GM12873 (cell line): ENCODE measurements at regions not wholly inside any gene's neighbourhood (a gene's known extent, or its start where the extent isn't known, plus 50 kb on each side); places are given as distances from the start of the nearest gene placed in this dataset.

Experiments used
- CTCF ChIP-seq: IDR thresholded peaks from 2 replicates; pipeline ENCODE4 v1.5.1; 2012; ENCODE audit warnings: low read depth, mild to moderate bottlenecking, moderate library complexity, low read length, control low read depth; ENCODE audit not compliant: insufficient read depth; ENCODE audit errors: missing control alignments

GRCh38 chr13:106986033-106986484 is 418.1 kb upstream of the ARGLU1 start:
- TF ChIP-seq CTCF = no peak

- no peak for TF ChIP-seq CTCF
Measured at GRCh38 chr13:106985481-106985880, 417.5 kb upstream of the ARGLU1 start.

- no peak for TF ChIP-seq CTCF
Measured at GRCh38 chr13:106981051-106981450, 413.1 kb upstream of the ARGLU1 start.

- TF ChIP-seq CTCF = no peak
Measured at GRCh38 chr13:106967391-106967790, 399.5 kb upstream of the ARGLU1 start.

- TF ChIP-seq CTCF = no peak
Measured at GRCh38 chr13:106963151-106963550, 395.2 kb upstream of the ARGLU1 start.

- no peak for TF ChIP-seq CTCF
Measured at GRCh38 chr13:106961651-106962050, 393.7 kb upstream of the ARGLU1 start.

- TF ChIP-seq CTCF = no peak
Measured at GRCh38 chr13:106961216-106961615, 393.3 kb upstream of the ARGLU1 start.

- TF ChIP-seq CTCF = no peak
Measured at GRCh38 chr13:106958621-106959048, 390.7 kb upstream of the ARGLU1 start.
